ENCODE measurements at regions not wholly inside any gene's neighbourhood (a gene's known extent, or its start where the extent isn't known, plus 50 kb on each side); places are given as distances from the start of the nearest gene placed in this dataset.

GRCh38 chr7:156438011-156438410, 202.6 kb upstream of the RNF32 start:
- no peak overlapping the region for H3K4me3 ChIP-seq
- TF ChIP-seq CTCF (IDR thresholded peaks at IDR 0.05), result no peak
- no peaks in the 10 kb centered on the region for H3K9me3 ChIP-seq
- no peak for DNase-seq (ENCODE audit: low spot score in 2 of 2)
- H3K27ac ChIP-seq, result no peak overlapping the region
- H3K36me3 ChIP-seq, result no peaks in the 10 kb centered on the region
- H3K27me3 ChIP-seq, result no peaks in the 10 kb centered on the region
- intact Hi-C loops (cut with DNase I), result no loop called here
- no peaks in the 10 kb centered on the region for H3K4me1 ChIP-seq

- Histone ChIP-seq H3K4me1 (no peaks in the 10 kb centered on the region), H3K27ac (no peak overlapping the region), H3K9me3 (no peaks in the 10 kb centered on the region), H3K36me3 (no peaks in the 10 kb centered on the region), H3K27me3 (no peaks in the 10 kb centered on the region), H3K4me3 (no peak overlapping the region)
- DNase-seq (ENCODE audit: low spot score in 2 of 2), result no peak
- no peak for TF ChIP-seq CTCF (IDR thresholded peaks at IDR 0.05)
- intact Hi-C loops (cut with DNase I), result no loop called here
Observed at GRCh38 chr7:156437021-156437614, 203.5 kb upstream of the RNF32 start.

DNA sequence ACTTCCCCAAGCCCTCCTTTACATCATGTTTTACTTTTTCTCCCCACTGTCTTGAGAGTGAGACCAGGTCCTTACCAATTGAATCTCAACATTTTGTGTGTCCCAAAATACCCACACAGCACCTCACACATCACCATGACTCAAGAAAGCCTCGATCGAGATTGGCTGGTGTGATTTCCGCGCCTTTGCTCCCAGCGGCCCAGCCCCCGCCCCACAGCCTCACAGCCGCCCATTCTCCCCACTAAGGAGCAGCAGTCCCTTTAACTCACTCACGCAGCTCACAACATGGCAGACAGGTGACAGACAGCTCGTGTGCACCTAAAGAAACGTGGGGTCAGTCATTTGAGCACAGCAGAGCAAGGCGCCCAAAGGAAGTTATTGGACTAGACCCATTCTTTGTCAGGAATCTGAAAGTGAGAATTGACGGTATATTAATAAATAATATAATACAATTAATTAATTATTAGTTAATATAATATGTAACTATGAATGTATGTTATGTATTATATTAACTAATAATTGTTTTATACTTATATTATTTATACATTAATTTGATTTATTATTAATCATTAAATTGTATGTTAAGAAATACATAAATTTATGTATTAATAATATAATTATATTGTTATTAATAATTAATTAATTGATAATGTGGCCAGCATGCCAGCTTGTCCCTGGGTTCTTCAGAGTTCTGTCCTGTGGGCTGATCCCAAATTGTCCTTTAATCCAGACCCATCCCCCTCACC, 204.9 kb upstream of the RNF32 start:
- no peak for TF ChIP-seq CTCF (IDR thresholded peaks at IDR 0.05)
- no peak overlapping the region for H3K27ac ChIP-seq
- H3K4me3 ChIP-seq, result no peak overlapping the region
- intact Hi-C loops (cut with DNase I), result no loop called here
- H3K27me3 ChIP-seq, result no peaks in the 10 kb centered on the region
- no peaks in the 10 kb centered on the region for H3K4me1 ChIP-seq
- no peak for DNase-seq (ENCODE audit: low spot score in 2 of 2)
- no peaks in the 10 kb centered on the region for H3K9me3 ChIP-seq
- H3K36me3 ChIP-seq, result no peaks in the 10 kb centered on the region

DNA sequence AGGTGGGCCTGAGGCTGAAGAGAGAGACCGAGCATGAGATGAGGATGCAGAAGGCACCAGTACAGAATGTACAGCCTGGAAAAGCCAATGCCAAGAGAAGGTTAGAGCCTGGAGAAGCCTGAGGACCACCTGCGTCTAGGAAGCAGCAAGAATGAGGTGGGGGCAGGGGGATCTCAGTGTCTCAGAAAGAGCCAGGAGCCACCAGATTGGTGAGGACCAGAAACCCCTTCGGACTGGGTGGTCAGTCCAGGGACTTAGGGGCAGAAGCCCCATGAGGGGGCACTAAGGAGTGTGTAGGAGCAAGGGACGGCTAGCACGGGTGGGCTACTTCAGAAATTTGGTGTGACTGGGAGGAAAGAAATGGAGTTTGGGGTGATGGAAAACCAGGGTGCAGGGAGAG, 205.9 kb upstream of the RNF32 start:
- no peak for DNase-seq (ENCODE audit: low spot score in 2 of 2)
- intact Hi-C loops (cut with DNase I), result no loop called here
- H3K9me3 ChIP-seq, result no peaks in the 10 kb centered on the region
- H3K4me3 ChIP-seq, result no peak overlapping the region
- H3K27me3 ChIP-seq, result no peaks in the 10 kb centered on the region
- no peaks in the 10 kb centered on the region for H3K36me3 ChIP-seq
- no peaks in the 10 kb centered on the region for H3K4me1 ChIP-seq
- TF ChIP-seq CTCF (IDR thresholded peaks at IDR 0.05), result no peak
- H3K27ac ChIP-seq, result no peak overlapping the region

DNA sequence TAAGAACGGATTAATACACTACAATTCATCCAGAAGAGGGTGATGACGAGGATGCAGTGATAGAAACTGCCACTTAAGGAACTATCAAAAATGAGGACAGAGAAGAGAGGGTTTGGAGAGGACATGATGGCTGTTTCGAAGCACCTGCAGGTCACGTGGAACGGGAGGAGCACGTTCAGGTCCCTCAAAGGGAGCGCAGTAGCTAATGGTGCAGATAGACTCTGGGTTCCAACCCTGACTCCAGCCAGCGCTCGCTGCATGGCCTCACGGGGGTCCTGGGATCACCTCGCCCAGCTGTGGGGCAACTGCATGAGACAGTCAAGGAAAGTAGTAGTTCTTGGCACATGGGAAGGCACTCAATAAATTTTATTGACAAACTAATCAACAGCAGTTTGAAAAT, 208.6 kb upstream of the RNF32 start:
- no peak overlapping the region for H3K27ac ChIP-seq
- no peak for DNase-seq (ENCODE audit: low spot score in 2 of 2)
- H3K36me3 ChIP-seq, result no peaks in the 10 kb centered on the region
- intact Hi-C loops (cut with DNase I), result no loop called here
- no peak for TF ChIP-seq CTCF (IDR thresholded peaks at IDR 0.05)
- H3K4me3 ChIP-seq, result no peak overlapping the region
- H3K9me3 ChIP-seq, result no peaks in the 10 kb centered on the region
- no peaks in the 10 kb centered on the region for H3K4me1 ChIP-seq
- H3K27me3 ChIP-seq, result no peaks in the 10 kb centered on the region
